ENCODE measurements at regions not wholly inside any gene's neighbourhood (a gene's known extent, or its start where the extent isn't known, plus 50 kb on each side); places are given as distances from the start of the nearest gene placed in this dataset.

GRCh38 chr3:194740859-194741491 lies 55.3 kb downstream of the FAM43A start:
- CTCF ChIA-PET (ENCODE audit: low intra/inter-chr PET ratio, low total read pairs): no interaction called here
- BruUV-seq (replicated peaks): no TSS peak
- TF ChIP-seq PAXIP1 (CRISPR knock-in tag; conservative IDR thresholded peaks at IDR 0.05) (peak; percentile 43; the same call in 1 of the 2 replicates), SKIL (CRISPR knock-in tag; IDR thresholded peaks at IDR 0.05; ENCODE audit: borderline replicate concordance) (0 out of 2 replicates have a peak, but pooled peaks have one; percentile 2), SPEN (CRISPR knock-in tag; IDR thresholded peaks at IDR 0.05; ENCODE audit: low read depth) (no peak), TEAD3 (CRISPR knock-in tag; optimal IDR thresholded peaks at IDR 0.05; ENCODE audit: borderline replicate concordance) (peak; percentile 33), MNT (IDR thresholded peaks at IDR 0.05) (no peak), IRF2 (CRISPR knock-in tag; IDR thresholded peaks at IDR 0.05) (0 out of 2 replicates have a peak, but pooled peaks have one; percentile 11), NCOA2 (CRISPR knock-in tag; IDR thresholded peaks at IDR 0.05) (0 out of 2 replicates have a peak, but pooled peaks have one; percentile 16), SOX5 (CRISPR knock-in tag; IDR thresholded peaks at IDR 0.05; ENCODE audit: borderline replicate concordance) (peak; percentile 62; the same call in 1 of the 2 replicates), MTF2 (CRISPR knock-in tag; IDR thresholded peaks at IDR 0.05; ENCODE audit: borderline replicate concordance) (no peak), SMARCC2 (IDR thresholded peaks at IDR 0.05) (no peak), ELF3 (CRISPR knock-in tag; IDR thresholded peaks at IDR 0.05) (0 out of 2 replicates have a peak, but pooled peaks have one; percentile 36)
- TF ChIP-seq, protein P1, sequence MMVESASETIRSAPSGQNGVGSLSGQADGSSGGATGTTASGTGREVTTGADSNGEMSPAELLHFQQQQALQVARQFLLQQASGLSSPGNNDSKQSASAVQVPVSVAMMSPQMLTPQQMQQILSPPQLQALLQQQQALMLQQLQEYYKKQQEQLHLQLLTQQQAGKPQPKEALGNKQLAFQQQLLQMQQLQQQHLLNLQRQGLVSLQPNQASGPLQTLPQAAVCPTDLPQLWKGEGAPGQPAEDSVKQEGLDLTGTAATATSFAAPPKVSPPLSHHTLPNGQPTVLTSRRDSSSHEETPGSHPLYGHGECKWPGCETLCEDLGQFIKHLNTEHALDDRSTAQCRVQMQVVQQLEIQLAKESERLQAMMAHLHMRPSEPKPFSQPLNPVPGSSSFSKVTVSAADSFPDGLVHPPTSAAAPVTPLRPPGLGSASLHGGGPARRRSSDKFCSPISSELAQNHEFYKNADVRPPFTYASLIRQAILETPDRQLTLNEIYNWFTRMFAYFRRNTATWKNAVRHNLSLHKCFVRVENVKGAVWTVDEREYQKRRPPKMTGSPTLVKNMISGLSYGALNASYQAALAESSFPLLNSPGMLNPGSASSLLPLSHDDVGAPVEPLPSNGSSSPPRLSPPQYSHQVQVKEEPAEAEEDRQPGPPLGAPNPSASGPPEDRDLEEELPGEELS (CRISPR knock-in tag; IDR thresholded peaks at IDR 0.05): 0 out of 2 replicates have a peak, but pooled peaks have one; percentile 10
- TF ChIP-seq, protein P2, sequence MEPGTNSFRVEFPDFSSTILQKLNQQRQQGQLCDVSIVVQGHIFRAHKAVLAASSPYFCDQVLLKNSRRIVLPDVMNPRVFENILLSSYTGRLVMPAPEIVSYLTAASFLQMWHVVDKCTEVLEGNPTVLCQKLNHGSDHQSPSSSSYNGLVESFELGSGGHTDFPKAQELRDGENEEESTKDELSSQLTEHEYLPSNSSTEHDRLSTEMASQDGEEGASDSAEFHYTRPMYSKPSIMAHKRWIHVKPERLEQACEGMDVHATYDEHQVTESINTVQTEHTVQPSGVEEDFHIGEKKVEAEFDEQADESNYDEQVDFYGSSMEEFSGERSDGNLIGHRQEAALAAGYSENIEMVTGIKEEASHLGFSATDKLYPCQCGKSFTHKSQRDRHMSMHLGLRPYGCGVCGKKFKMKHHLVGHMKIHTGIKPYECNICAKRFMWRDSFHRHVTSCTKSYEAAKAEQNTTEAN (CRISPR knock-in tag; conservative IDR thresholded peaks at IDR 0.05): peak; percentile 98

More at GRCh38 chr3:194740859-194741491, 55.3 kb downstream of the FAM43A start:
- ATAC-seq (peak; percentile 54), FAIRE-seq (no peak), DNase-seq (ENCODE audit: low spot score) (peak; percentile 64)
- intact Hi-C loops (cut with micrococcal nuclease; ENCODE audit: unreplicated experiment) (loop anchor here (10.0 kb wide), 1 partner anchor 56 kb away; the partner anchor contains the start of gene FAM43A), in situ Hi-C loops (cut with HindIII; ENCODE audit: extremely low pct_ligation_motif_present, low pct_unique_long_range_greater_than_20kb) (loop anchor here (10.0 kb wide), 1 partner anchor 56 kb away; the partner anchor contains the start of gene FAM43A)
- Histone ChIP-seq H4K20me1 (ENCODE audit: insufficient read depth, low read length) (no peaks in the 10 kb centered on the region), H3K4me1 (ENCODE audit: insufficient read depth, low read length) (peaks cover 25% of the 10 kb centered on the region), H2AFZ (ENCODE audit: low read length) (no peak overlapping the region), H3K79me2 (ENCODE audit: insufficient read depth, low read length) (no peaks in the 10 kb centered on the region), H3K27me3 (ENCODE audit: control insufficient read depth in 1 of 2, insufficient read depth in 2 of 2, low read length in 2 of 2) (peaks cover 0 to 49% of the 10 kb centered on the region in 2 experiments; a peak in 4 of 5 replicates), H3K9me3 (ENCODE audit: low read length) (no peaks in the 10 kb centered on the region), H3K4me3 (replicated peaks in 1 of 3; ENCODE audit: insufficient read depth in 1 of 3, low read depth in 2 of 3, low read length in 3 of 3) (peak overlapping the region in 1 of 3 experiments; percentile 33; a peak in 1 of 6 replicates), H3K9ac (ENCODE audit: insufficient read depth, low read depth, low read length) (no peak overlapping the region), H3K4me2 (ENCODE audit: low read depth, low read length) (peak overlapping the region; percentile 64), H3K36me3 (replicated peaks in 1 of 2; ENCODE audit: control insufficient read depth in 1 of 2, insufficient read depth in 2 of 2, low read length in 2 of 2) (no peaks in the 10 kb centered on the region), H3K27ac (ENCODE audit: extremely low read length, insufficient read depth, low read length) (no peak overlapping the region)
- WGBS (ENCODE audit: low lambda C conversion rate): 8% methylated on average over 13 of the region's 16 CpGs
- POLR2A ChIA-PET: no interaction called here
